ENCODE measurements at regions not wholly inside any gene's neighbourhood (a gene's known extent, or its start where the extent isn't known, plus 50 kb on each side); places are given as distances from the start of the nearest gene placed in this dataset.
"Not testable (repeated sequence)": the region's sequence is repeated elsewhere in the genome, so short reads cannot be mapped to it uniquely, and the experiment has no call there.

- Histone ChIP-seq H3K27ac (ENCODE audit: low read depth, low read length, poor library complexity, severe bottlenecking) (no peak overlapping the region), H3K36me3 (ENCODE audit: insufficient read depth, low read length) (no peaks in the 10 kb centered on the region), H3K4me1 (ENCODE audit: insufficient read depth, low read length, poor library complexity, severe bottlenecking) (no peaks in the 10 kb centered on the region), H3K4me2 (ENCODE audit: low read length) (no peak overlapping the region), H4K20me1 (ENCODE audit: insufficient read depth, low read length) (no peaks in the 10 kb centered on the region), H3K79me2 (ENCODE audit: insufficient read depth, low read depth, low read length) (no peaks in the 10 kb centered on the region), H3K9me3 (ENCODE audit: low read length) (no peaks in the 10 kb centered on the region), H2AFZ (ENCODE audit: low read length) (no peak overlapping the region), H3K4me3 (ENCODE audit: low read depth, low read length, poor library complexity, severe bottlenecking) (no peak overlapping the region), H3K9me2 (ENCODE audit: insufficient read depth, low read length) (no peaks in the 10 kb centered on the region)
- no peak for DNase-seq (ENCODE audit: low spot score)
- ChIA-PET CTCF (ENCODE audit: unreplicated experiment) (no interaction called here), POLR2A (no interaction called here)
- BruUV-seq (replicated peaks) = no TSS peak
- intact Hi-C loops (cut with micrococcal nuclease; ENCODE audit: unreplicated experiment) = no loop called here
- TF ChIP-seq EZH2phosphoT487 (IDR thresholded peaks at IDR 0.05; ENCODE audit: borderline replicate concordance, low read depth, low read length) (no peak), CTCF (conservative IDR thresholded peaks at IDR 0.05; ENCODE audit: low read length) (no peak)
Observed at GRCh38 chr2:192932376-192932775, 737.6 kb upstream of the TMEFF2 start.

DNA sequence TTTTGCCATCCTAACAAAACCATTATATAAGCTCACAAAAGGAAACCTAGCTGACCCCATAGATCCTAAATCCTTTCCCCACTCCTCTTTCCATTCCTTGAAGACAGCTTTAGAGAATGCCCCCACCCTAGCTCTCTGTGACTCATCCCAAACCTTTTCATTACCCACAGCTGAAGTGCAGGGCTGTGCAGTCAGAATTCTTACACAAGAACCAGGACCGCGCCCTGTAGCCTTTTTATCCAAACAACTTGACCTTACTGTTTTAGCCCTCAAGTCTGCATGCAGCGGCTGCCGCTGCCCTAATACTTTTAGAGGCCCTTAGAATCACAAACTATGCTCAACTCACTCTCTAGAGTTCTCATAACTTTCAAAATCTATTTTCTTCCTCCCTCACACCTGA, 726.9 kb upstream of the TMEFF2 start:
- CTCF ChIA-PET (ENCODE audit: unreplicated experiment) = not testable (repeated sequence)

GRCh38 chr2:192901446-192901845, 706.7 kb upstream of the TMEFF2 start:
- POLR2A ChIA-PET = no interaction called here
- H2AFZ ChIP-seq (ENCODE audit: low read length) = no peak overlapping the region
- intact Hi-C loops (cut with micrococcal nuclease; ENCODE audit: unreplicated experiment) = no loop called here

More for the DNA sequence above, 726.9 kb upstream of the TMEFF2 start:
- H3K4me1 ChIP-seq (ENCODE audit: insufficient read depth, low read length, poor library complexity, severe bottlenecking); H3K9me2 ChIP-seq (ENCODE audit: insufficient read depth, low read length); H3K4me3 ChIP-seq (ENCODE audit: low read depth, low read length, poor library complexity, severe bottlenecking); H3K27ac ChIP-seq (ENCODE audit: low read depth, low read length, poor library complexity, severe bottlenecking); BruUV-seq (replicated peaks); intact Hi-C loops (cut with micrococcal nuclease; ENCODE audit: unreplicated experiment); H3K9me3 ChIP-seq (ENCODE audit: low read length); H3K4me2 ChIP-seq (ENCODE audit: low read length); H3K36me3 ChIP-seq (ENCODE audit: insufficient read depth, low read length); H2AFZ ChIP-seq (ENCODE audit: low read length); DNase-seq (ENCODE audit: low spot score); H3K79me2 ChIP-seq (ENCODE audit: insufficient read depth, low read depth, low read length); POLR2A ChIA-PET; H4K20me1 ChIP-seq (ENCODE audit: insufficient read depth, low read length): not testable (repeated sequence)

More at GRCh38 chr2:192901446-192901845, 706.7 kb upstream of the TMEFF2 start:
- Histone ChIP-seq H3K9me2 (ENCODE audit: insufficient read depth, low read length) (no peaks in the 10 kb centered on the region), H3K27ac (ENCODE audit: low read depth, low read length, poor library complexity, severe bottlenecking) (no peak overlapping the region), H3K4me1 (ENCODE audit: insufficient read depth, low read length, poor library complexity, severe bottlenecking) (no peaks in the 10 kb centered on the region), H3K4me2 (ENCODE audit: low read length) (no peak overlapping the region), H3K4me3 (ENCODE audit: low read depth, low read length, poor library complexity, severe bottlenecking) (no peak overlapping the region), H3K36me3 (ENCODE audit: insufficient read depth, low read length) (no peaks in the 10 kb centered on the region), H3K79me2 (ENCODE audit: insufficient read depth, low read depth, low read length) (no peaks in the 10 kb centered on the region), H3K9me3 (ENCODE audit: low read length) (no peaks in the 10 kb centered on the region), H4K20me1 (ENCODE audit: insufficient read depth, low read length) (no peaks in the 10 kb centered on the region)
- CTCF ChIA-PET (ENCODE audit: unreplicated experiment) = no interaction called here
- BruUV-seq (replicated peaks) = no TSS peak
- TF ChIP-seq EZH2phosphoT487 (IDR thresholded peaks at IDR 0.05; ENCODE audit: borderline replicate concordance, low read depth, low read length) (no peak), CTCF (conservative IDR thresholded peaks at IDR 0.05; ENCODE audit: low read length) (no peak)
- DNase-seq (ENCODE audit: low spot score) = no peak
